ENCODE measurements at regions not wholly inside any gene's neighbourhood (a gene's known extent, or its start where the extent isn't known, plus 50 kb on each side); places are given as distances from the start of the nearest gene placed in this dataset.

GRCh38 chr3:170737498-170738162 lies 132.4 kb downstream of the RPL22L1 start:
- H3K4me1 ChIP-seq (ENCODE audit: control insufficient read depth in 2 of 2, insufficient read depth in 2 of 2, low read length in 2 of 2): no peaks in the 10 kb centered on the region
- Mint-ChIP-seq H3K4me1 (no peaks in the 10 kb centered on the region), H3K4me3 (no peak overlapping the region), H3K27me3 (peaks cover 19% of the 10 kb centered on the region), H3K27ac (no peak overlapping the region), H3K9me3 (ENCODE audit: insufficient read depth) (no peaks in the 10 kb centered on the region)
- no peaks in the 10 kb centered on the region for H4K20me1 ChIP-seq (ENCODE audit: control insufficient read depth, insufficient read depth, low read length, poor library complexity, severe bottlenecking)
- H3K27ac ChIP-seq (ENCODE audit: low read length in 2 of 2): no peak overlapping the region
- no peaks in the 10 kb centered on the region for H3K79me2 ChIP-seq (ENCODE audit: control insufficient read depth, insufficient read depth, low read length)
- no peak overlapping the region for H3K9ac ChIP-seq (ENCODE audit: low read length)
- 100% methylated on average over 1 of the region's 3 CpGs for WGBS (ENCODE audit: insufficient coverage)
- DNase-seq: no peak
- POLR2A ChIA-PET: no interaction called here
- intact Hi-C loops (cut with micrococcal nuclease): no loop called here
- H3K4me2 ChIP-seq (replicated peaks; ENCODE audit: low read depth, low read length, poor library complexity, severe bottlenecking): no peak overlapping the region
- peaks cover 0 to 8% (median 1%) of the 10 kb centered on the region in 4 experiments for H3K27me3 ChIP-seq (replicated peaks in 1 of 4; ENCODE audit: control extremely low read depth in 1 of 4, control insufficient read depth in 3 of 4, insufficient read depth in 4 of 4, low read length in 3 of 4)
- H2AFZ ChIP-seq (ENCODE audit: insufficient read depth, low read depth, low read length, poor library complexity, severe bottlenecking): no peak overlapping the region
- ATAC-seq (ENCODE audit: low read depth): no peak
- TF ChIP-seq EZH2 (IDR thresholded peaks at IDR 0.05; ENCODE audit: borderline replicate concordance, insufficient read depth, low read depth, low read length, poor library complexity, severe bottlenecking) (no peak), CTCF (IDR thresholded peaks at IDR 0.05) (no peak)
- H3K4me3 ChIP-seq (ENCODE audit: control extremely low read depth in 1 of 5, extremely low read depth in 1 of 5, insufficient read depth in 1 of 5, low read depth in 2 of 5, low read length in 4 of 5): no peak overlapping the region
- H3K36me3 ChIP-seq (replicated peaks in 1 of 2; ENCODE audit: control extremely low read depth in 1 of 2, control insufficient read depth in 1 of 2, extremely low read depth in 1 of 2, insufficient read depth in 2 of 2, low read length in 1 of 2): no peaks in the 10 kb centered on the region
- CTCF ChIA-PET: no interaction called here
- H3K9me3 ChIP-seq (ENCODE audit: control extremely low read depth in 1 of 3, control insufficient read depth in 2 of 3, insufficient read depth in 1 of 3, low read length in 2 of 3): peaks cover 0 to 1% (median 0%) of the 10 kb centered on the region in 3 donors

GRCh38 chr3:170735821-170736220 lies 134.2 kb downstream of the RPL22L1 start:
- H3K4me1 ChIP-seq (ENCODE audit: control insufficient read depth in 2 of 2, insufficient read depth in 2 of 2, low read length in 2 of 2): no peaks in the 10 kb centered on the region
- WGBS (ENCODE audit: insufficient coverage): 100% methylated on average over 1 of the region's 2 CpGs
- H3K4me2 ChIP-seq (replicated peaks; ENCODE audit: low read depth, low read length, poor library complexity, severe bottlenecking): no peak overlapping the region
- no peaks in the 10 kb centered on the region for H4K20me1 ChIP-seq (ENCODE audit: control insufficient read depth, insufficient read depth, low read length, poor library complexity, severe bottlenecking)
- DNase-seq (no peak), ATAC-seq (ENCODE audit: low read depth) (no peak)
- H3K79me2 ChIP-seq (ENCODE audit: control insufficient read depth, insufficient read depth, low read length): no peaks in the 10 kb centered on the region
- H3K9me3 ChIP-seq (ENCODE audit: control extremely low read depth in 1 of 3, control insufficient read depth in 2 of 3, insufficient read depth in 1 of 3, low read length in 2 of 3): peaks cover 0 to 1% (median 0%) of the 10 kb centered on the region in 3 donors
- H3K36me3 ChIP-seq (replicated peaks in 1 of 2; ENCODE audit: control extremely low read depth in 1 of 2, control insufficient read depth in 1 of 2, extremely low read depth in 1 of 2, insufficient read depth in 2 of 2, low read length in 1 of 2): no peaks in the 10 kb centered on the region
- peaks cover 0 to 8% (median 1%) of the 10 kb centered on the region in 4 experiments for H3K27me3 ChIP-seq (replicated peaks in 1 of 4; ENCODE audit: control extremely low read depth in 1 of 4, control insufficient read depth in 3 of 4, insufficient read depth in 4 of 4, low read length in 3 of 4)
- intact Hi-C loops (cut with micrococcal nuclease): no loop called here
- CTCF ChIA-PET: interaction anchor here (0.6 kb wide), 1 partner anchor 380 kb away, joined by 4 read pairs; no protein-coding TSS in a partner anchor
- H3K27ac ChIP-seq (ENCODE audit: low read length in 2 of 2): no peak overlapping the region
- H3K27ac Mint-ChIP-seq: no peak overlapping the region
- no peak overlapping the region for H3K4me3 Mint-ChIP-seq
- H3K9me3 Mint-ChIP-seq (ENCODE audit: insufficient read depth): no peaks in the 10 kb centered on the region
- H3K4me3 ChIP-seq (ENCODE audit: control extremely low read depth in 1 of 5, extremely low read depth in 1 of 5, insufficient read depth in 1 of 5, low read depth in 2 of 5, low read length in 4 of 5): no peak overlapping the region
- TF ChIP-seq CTCF (IDR thresholded peaks at IDR 0.05) (no peak), EZH2 (IDR thresholded peaks at IDR 0.05; ENCODE audit: borderline replicate concordance, insufficient read depth, low read depth, low read length, poor library complexity, severe bottlenecking) (no peak)
- H3K4me1 Mint-ChIP-seq: no peaks in the 10 kb centered on the region
- POLR2A ChIA-PET: no interaction called here
- H2AFZ ChIP-seq (ENCODE audit: insufficient read depth, low read depth, low read length, poor library complexity, severe bottlenecking): no peak overlapping the region
- no peak overlapping the region for H3K9ac ChIP-seq (ENCODE audit: low read length)
- H3K27me3 Mint-ChIP-seq: peaks cover 20% of the 10 kb centered on the region
